ENCODE measurements at regions not wholly inside any gene's neighbourhood (a gene's known extent, or its start where the extent isn't known, plus 50 kb on each side); places are given as distances from the start of the nearest gene placed in this dataset.
"Not testable (repeated sequence)": the region's sequence is repeated elsewhere in the genome, so short reads cannot be mapped to it uniquely, and the experiment has no call there.

DNA sequence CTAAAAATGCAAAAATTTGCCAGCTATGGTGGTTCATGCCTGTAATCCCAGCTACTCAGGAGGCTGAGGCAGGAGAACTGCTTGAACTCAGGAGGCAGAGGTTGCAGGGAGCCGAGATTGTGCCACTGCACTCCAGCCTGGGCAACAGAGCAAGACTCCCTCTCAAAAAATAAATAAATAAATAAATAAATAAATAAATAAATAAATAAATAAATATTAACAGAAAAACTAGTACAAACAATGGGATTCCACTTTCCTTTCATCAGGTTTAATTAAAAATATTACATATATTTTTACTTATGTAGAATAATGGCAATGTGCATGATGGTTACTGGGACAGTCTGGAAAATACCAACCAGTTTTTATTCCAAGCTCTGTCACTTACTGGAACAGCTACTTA lies 897.5 kb downstream of the PLOD2 start:
- not testable (repeated sequence) for DNase-seq (ENCODE audit: low spot score); H3K27ac ChIP-seq (ENCODE audit: low read depth in 1 of 2, low read length in 2 of 2)

DNA sequence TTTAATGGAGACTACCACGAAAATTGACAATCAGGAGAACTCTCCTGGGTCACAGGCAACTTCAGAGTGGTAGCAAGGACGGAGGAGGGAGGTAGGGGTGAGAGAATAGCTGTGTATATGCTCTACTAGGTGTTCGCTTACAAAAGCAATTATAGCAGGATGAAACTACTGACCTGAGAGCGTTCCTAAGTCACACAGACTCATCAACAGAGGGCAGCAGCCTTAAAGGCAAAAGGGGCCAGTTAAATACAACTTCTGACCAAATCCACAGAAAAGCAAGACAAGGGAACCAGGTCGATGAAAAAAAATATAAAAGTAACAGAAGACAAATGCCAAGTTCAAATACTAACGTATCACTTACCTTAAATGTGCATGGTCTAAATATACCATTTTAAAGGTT lies 894.6 kb downstream of the PLOD2 start:
- no peak overlapping the region for H3K27ac ChIP-seq (ENCODE audit: low read depth in 1 of 2, low read length in 2 of 2)
- no peak overlapping the region for H3K9ac ChIP-seq (ENCODE audit: low read depth in 1 of 2, low read length in 2 of 2)
- TF ChIP-seq, protein P1, sequence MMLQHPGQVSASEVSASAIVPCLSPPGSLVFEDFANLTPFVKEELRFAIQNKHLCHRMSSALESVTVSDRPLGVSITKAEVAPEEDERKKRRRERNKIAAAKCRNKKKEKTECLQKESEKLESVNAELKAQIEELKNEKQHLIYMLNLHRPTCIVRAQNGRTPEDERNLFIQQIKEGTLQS (IDR thresholded peaks at IDR 0.05), result no peak
- TF ChIP-seq, protein P2, sequence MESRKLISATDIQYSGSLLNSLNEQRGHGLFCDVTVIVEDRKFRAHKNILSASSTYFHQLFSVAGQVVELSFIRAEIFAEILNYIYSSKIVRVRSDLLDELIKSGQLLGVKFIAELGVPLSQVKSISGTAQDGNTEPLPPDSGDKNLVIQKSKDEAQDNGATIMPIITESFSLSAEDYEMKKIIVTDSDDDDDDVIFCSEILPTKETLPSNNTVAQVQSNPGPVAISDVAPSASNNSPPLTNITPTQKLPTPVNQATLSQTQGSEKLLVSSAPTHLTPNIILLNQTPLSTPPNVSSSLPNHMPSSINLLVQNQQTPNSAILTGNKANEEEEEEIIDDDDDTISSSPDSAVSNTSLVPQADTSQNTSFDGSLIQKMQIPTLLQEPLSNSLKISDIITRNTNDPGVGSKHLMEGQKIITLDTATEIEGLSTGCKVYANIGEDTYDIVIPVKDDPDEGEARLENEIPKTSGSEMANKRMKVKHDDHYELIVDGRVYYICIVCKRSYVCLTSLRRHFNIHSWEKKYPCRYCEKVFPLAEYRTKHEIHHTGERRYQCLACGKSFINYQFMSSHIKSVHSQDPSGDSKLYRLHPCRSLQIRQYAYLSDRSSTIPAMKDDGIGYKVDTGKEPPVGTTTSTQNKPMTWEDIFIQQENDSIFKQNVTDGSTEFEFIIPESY (IDR thresholded peaks at IDR 0.05), result no peak
- TF ChIP-seq HNF4A (conservative IDR thresholded peaks at IDR 0.05), result no peak
- no peak for TF ChIP-seq FOXA2 (IDR thresholded peaks at IDR 0.05)
- TF ChIP-seq NR2F2 (IDR thresholded peaks at IDR 0.05), result no peak
- no peak for TF ChIP-seq HNF4G (IDR thresholded peaks at IDR 0.05)
- no peak for TF ChIP-seq YY1 (IDR thresholded peaks at IDR 0.05)
- TF ChIP-seq, protein P3, sequence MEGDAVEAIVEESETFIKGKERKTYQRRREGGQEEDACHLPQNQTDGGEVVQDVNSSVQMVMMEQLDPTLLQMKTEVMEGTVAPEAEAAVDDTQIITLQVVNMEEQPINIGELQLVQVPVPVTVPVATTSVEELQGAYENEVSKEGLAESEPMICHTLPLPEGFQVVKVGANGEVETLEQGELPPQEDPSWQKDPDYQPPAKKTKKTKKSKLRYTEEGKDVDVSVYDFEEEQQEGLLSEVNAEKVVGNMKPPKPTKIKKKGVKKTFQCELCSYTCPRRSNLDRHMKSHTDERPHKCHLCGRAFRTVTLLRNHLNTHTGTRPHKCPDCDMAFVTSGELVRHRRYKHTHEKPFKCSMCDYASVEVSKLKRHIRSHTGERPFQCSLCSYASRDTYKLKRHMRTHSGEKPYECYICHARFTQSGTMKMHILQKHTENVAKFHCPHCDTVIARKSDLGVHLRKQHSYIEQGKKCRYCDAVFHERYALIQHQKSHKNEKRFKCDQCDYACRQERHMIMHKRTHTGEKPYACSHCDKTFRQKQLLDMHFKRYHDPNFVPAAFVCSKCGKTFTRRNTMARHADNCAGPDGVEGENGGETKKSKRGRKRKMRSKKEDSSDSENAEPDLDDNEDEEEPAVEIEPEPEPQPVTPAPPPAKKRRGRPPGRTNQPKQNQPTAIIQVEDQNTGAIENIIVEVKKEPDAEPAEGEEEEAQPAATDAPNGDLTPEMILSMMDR (IDR thresholded peaks at IDR 0.05; ENCODE audit: low read depth, low read length, missing input control), result no peak
- TF ChIP-seq, protein P4, sequence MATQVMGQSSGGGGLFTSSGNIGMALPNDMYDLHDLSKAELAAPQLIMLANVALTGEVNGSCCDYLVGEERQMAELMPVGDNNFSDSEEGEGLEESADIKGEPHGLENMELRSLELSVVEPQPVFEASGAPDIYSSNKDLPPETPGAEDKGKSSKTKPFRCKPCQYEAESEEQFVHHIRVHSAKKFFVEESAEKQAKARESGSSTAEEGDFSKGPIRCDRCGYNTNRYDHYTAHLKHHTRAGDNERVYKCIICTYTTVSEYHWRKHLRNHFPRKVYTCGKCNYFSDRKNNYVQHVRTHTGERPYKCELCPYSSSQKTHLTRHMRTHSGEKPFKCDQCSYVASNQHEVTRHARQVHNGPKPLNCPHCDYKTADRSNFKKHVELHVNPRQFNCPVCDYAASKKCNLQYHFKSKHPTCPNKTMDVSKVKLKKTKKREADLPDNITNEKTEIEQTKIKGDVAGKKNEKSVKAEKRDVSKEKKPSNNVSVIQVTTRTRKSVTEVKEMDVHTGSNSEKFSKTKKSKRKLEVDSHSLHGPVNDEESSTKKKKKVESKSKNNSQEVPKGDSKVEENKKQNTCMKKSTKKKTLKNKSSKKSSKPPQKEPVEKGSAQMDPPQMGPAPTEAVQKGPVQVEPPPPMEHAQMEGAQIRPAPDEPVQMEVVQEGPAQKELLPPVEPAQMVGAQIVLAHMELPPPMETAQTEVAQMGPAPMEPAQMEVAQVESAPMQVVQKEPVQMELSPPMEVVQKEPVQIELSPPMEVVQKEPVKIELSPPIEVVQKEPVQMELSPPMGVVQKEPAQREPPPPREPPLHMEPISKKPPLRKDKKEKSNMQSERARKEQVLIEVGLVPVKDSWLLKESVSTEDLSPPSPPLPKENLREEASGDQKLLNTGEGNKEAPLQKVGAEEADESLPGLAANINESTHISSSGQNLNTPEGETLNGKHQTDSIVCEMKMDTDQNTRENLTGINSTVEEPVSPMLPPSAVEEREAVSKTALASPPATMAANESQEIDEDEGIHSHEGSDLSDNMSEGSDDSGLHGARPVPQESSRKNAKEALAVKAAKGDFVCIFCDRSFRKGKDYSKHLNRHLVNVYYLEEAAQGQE (IDR thresholded peaks at IDR 0.05), result no peak
- no peak for TF ChIP-seq EGR1 (IDR thresholded peaks at IDR 0.05; ENCODE audit: low read depth in 2 of 2)
- no peak for TF ChIP-seq JUND (IDR thresholded peaks at IDR 0.05)
- no peak for TF ChIP-seq SP1 (IDR thresholded peaks at IDR 0.05)
- no peak for TF ChIP-seq RAD21 (IDR thresholded peaks at IDR 0.05)
- no peaks in the 10 kb centered on the region for H3K36me3 ChIP-seq (ENCODE audit: control insufficient read depth in 4 of 4, insufficient read depth in 3 of 4, low read depth in 1 of 4, low read length in 3 of 4)
- H3K4me3 ChIP-seq (ENCODE audit: low read depth in 1 of 3, low read length in 3 of 3), result no peak overlapping the region
- no peak for DNase-seq (ENCODE audit: low spot score)
- H3K27me3 ChIP-seq (ENCODE audit: control insufficient read depth in 4 of 4, insufficient read depth in 4 of 4, low read length in 3 of 4), result no peaks in the 10 kb centered on the region
- no peaks in the 10 kb centered on the region for H3K4me1 ChIP-seq (ENCODE audit: control insufficient read depth in 4 of 4, insufficient read depth in 4 of 4, low read length in 3 of 4)
- 52% methylated on average over 6 of the region's 6 CpGs for WGBS
- peaks cover 0 to 2% (median 0%) of the 10 kb centered on the region in 4 donors for H3K9me3 ChIP-seq (ENCODE audit: control insufficient read depth in 4 of 4, low read length in 3 of 4)

More for the DNA sequence above, 897.5 kb downstream of the PLOD2 start:
- not testable (repeated sequence) for H3K36me3 ChIP-seq (ENCODE audit: control insufficient read depth in 4 of 4, insufficient read depth in 3 of 4, low read depth in 1 of 4, low read length in 3 of 4); H3K27me3 ChIP-seq (ENCODE audit: control insufficient read depth in 4 of 4, insufficient read depth in 4 of 4, low read length in 3 of 4); H3K9ac ChIP-seq (ENCODE audit: low read depth in 1 of 2, low read length in 2 of 2); H3K4me1 ChIP-seq (ENCODE audit: control insufficient read depth in 4 of 4, insufficient read depth in 4 of 4, low read length in 3 of 4); H3K9me3 ChIP-seq (ENCODE audit: control insufficient read depth in 4 of 4, low read length in 3 of 4); H3K4me3 ChIP-seq (ENCODE audit: low read depth in 1 of 3, low read length in 3 of 3)
- 85% methylated on average over 1 of the region's 1 CpG for WGBS
